Nephron (organoid): ENCODE measurements at regions not wholly inside any gene's neighbourhood (a gene's known extent, or its start where the extent isn't known, plus 50 kb on each side); places are given as distances from the start of the nearest gene placed in this dataset.
"Not testable (repeated sequence)": the region's sequence is repeated elsewhere in the genome, so short reads cannot be mapped to it uniquely, and the experiment has no call there.

Source experiments
- H3K27ac Mint-ChIP-seq, 3 experiments: 2 replicates each; pipeline ENCODE4 v1.8.0; 2020; ENCODE audit warnings: mixed read lengths in 3 of 3, mild to moderate bottlenecking in 2 of 3, moderate library complexity in 1 of 3
- H3K27me3 Mint-ChIP-seq: 2 replicates; pipeline ENCODE4 v1.8.0; 2021; ENCODE audit warnings: low read depth, mild to moderate bottlenecking, moderate library complexity, mixed read lengths
- H3K36me3 Mint-ChIP-seq: 2 replicates; pipeline ENCODE4 v1.8.0; 2020; ENCODE audit warnings: low read depth, mixed read lengths
- H3K4me1 Mint-ChIP-seq: 2 replicates; pipeline ENCODE4 v1.8.0; 2020; ENCODE audit warnings: mixed read lengths
- H3K4me3 Mint-ChIP-seq, 3 experiments: 2 replicates each; pipeline ENCODE4 v1.8.0; 2020; ENCODE audit warnings: mild to moderate bottlenecking in 3 of 3, mixed read lengths in 3 of 3, moderate library complexity in 2 of 3
- H3K9me3 Mint-ChIP-seq: 2 replicates; pipeline ENCODE4 v1.8.0; 2020; ENCODE audit warnings: mixed read lengths
- TF ChIP-seq, protein P1 (sequence below), 3 experiments: fragments of 200-600 bp; sonication (generic); IDR thresholded peaks; one replicate each; pipeline ENCODE4 v1.5.0; 2021; ENCODE audit warnings: antibody characterized with exemption in 3 of 3; ENCODE audit not compliant: unreplicated experiment in 3 of 3

DNA sequence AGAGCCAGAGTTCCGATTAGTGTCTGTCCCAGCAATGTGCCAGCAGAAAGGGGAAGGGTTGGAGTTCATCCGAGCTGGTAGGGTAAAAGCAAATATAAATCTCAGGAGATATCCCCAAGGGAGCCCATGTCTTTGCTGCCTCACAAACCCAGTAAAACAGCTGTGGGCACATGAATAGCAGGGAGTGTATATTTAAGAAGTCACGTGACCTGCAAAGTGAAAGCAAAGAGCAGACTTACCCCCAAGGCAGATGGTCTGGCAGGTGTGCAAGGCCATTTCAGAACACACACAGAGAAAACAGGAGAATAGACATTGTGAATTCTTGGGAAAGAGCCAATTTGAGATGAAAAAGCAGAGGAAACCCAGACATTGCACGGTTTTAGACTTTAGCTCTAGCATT lies 653.4 kb downstream of the TGIF2LX start:
- H3K9me3 Mint-ChIP-seq, H3K27ac Mint-ChIP-seq: not testable (repeated sequence)

DNA sequence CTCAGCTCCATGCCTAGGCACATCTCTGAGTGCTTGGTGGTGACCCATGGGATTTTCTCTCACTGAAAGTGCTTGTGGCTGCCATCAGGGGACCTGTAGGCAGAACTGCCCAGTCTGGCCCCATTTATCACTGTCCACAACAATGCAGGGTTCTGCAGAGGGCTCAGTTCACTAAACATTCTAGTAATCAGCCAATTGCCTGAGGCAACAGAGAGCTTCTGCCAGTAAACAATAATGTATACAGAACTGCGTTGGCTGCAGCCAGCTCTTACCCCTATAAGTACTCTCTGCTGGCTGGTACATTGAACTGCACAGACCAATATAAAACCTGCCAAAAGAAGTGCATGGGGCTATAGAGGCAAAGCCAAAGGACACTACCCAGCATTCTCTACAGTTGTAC lies 680.2 kb downstream of the TGIF2LX start:
- not testable (repeated sequence) for H3K9me3 Mint-ChIP-seq, H3K36me3 Mint-ChIP-seq, H3K27ac Mint-ChIP-seq, H3K4me3 Mint-ChIP-seq, H3K4me1 Mint-ChIP-seq, H3K27me3 Mint-ChIP-seq

More for the DNA sequence above, 653.4 kb downstream of the TGIF2LX start:
- not testable (repeated sequence) for H3K4me3 Mint-ChIP-seq, H3K4me1 Mint-ChIP-seq, H3K36me3 Mint-ChIP-seq, H3K27me3 Mint-ChIP-seq

GRCh38 chrX:90605736-90606135 lies 684.0 kb downstream of the TGIF2LX start:
- not testable (repeated sequence) for H3K9me3 Mint-ChIP-seq, H3K4me3 Mint-ChIP-seq, H3K4me1 Mint-ChIP-seq, H3K36me3 Mint-ChIP-seq, H3K27me3 Mint-ChIP-seq
- H3K27ac Mint-ChIP-seq: peak overlapping the region in 2 of 3 experiments; percentile 35 to 48

- no peaks in the 10 kb centered on the region for H3K4me1 Mint-ChIP-seq
Observed at GRCh38 chrX:90617710-90618325, 696.1 kb downstream of the TGIF2LX start.

GRCh38 chrX:90665161-90665560 lies 743.5 kb downstream of the TGIF2LX start:
- not testable (repeated sequence) for H3K36me3 Mint-ChIP-seq, H3K9me3 Mint-ChIP-seq, H3K4me1 Mint-ChIP-seq, H3K27me3 Mint-ChIP-seq, H3K4me3 Mint-ChIP-seq
- H3K27ac Mint-ChIP-seq: peak overlapping the region in 1 of 3 experiments; percentile 51

More at GRCh38 chrX:90617710-90618325, 696.1 kb downstream of the TGIF2LX start:
- TF ChIP-seq, protein P1, sequence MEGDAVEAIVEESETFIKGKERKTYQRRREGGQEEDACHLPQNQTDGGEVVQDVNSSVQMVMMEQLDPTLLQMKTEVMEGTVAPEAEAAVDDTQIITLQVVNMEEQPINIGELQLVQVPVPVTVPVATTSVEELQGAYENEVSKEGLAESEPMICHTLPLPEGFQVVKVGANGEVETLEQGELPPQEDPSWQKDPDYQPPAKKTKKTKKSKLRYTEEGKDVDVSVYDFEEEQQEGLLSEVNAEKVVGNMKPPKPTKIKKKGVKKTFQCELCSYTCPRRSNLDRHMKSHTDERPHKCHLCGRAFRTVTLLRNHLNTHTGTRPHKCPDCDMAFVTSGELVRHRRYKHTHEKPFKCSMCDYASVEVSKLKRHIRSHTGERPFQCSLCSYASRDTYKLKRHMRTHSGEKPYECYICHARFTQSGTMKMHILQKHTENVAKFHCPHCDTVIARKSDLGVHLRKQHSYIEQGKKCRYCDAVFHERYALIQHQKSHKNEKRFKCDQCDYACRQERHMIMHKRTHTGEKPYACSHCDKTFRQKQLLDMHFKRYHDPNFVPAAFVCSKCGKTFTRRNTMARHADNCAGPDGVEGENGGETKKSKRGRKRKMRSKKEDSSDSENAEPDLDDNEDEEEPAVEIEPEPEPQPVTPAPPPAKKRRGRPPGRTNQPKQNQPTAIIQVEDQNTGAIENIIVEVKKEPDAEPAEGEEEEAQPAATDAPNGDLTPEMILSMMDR (IDR thresholded peaks at IDR 0.05; ENCODE audit: unreplicated experiment in 3 of 3): no peak
- no peak overlapping the region for H3K27ac Mint-ChIP-seq
- H3K27me3 Mint-ChIP-seq: no peaks in the 10 kb centered on the region
- no peak overlapping the region for H3K4me3 Mint-ChIP-seq
- no peaks in the 10 kb centered on the region for H3K9me3 Mint-ChIP-seq
- no peaks in the 10 kb centered on the region for H3K36me3 Mint-ChIP-seq

DNA sequence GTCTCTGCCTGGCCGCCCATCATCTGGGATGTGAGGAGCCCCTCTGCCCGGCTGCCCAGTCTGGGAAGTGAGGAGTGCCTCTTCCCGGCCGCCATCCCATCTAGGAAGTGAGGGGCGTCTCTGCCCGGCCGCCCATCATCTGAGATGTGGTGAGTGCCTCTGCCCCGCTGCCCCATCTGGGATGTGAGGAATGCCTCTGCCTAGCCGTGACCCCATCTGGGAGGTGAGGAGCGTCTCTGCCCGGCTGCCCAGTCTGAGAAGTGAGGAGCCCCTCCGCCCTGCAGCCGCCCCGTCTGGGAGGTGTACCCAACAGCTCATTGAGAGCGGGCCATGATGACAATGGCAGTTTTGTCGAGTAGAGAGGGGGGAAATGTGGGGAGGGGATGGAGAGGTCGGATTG lies 721.1 kb upstream of the PABPC5 start:
- not testable (repeated sequence) for H3K4me1 Mint-ChIP-seq, H3K4me3 Mint-ChIP-seq, H3K27ac Mint-ChIP-seq, H3K36me3 Mint-ChIP-seq, H3K27me3 Mint-ChIP-seq, H3K9me3 Mint-ChIP-seq

- H3K4me3 Mint-ChIP-seq, H3K27ac Mint-ChIP-seq, H3K27me3 Mint-ChIP-seq, H3K9me3 Mint-ChIP-seq, H3K36me3 Mint-ChIP-seq, H3K4me1 Mint-ChIP-seq: not testable (repeated sequence)
Observed at GRCh38 chrX:90737555-90737954, 697.1 kb upstream of the PABPC5 start.

- not testable (repeated sequence) for H3K36me3 Mint-ChIP-seq, H3K9me3 Mint-ChIP-seq, H3K27me3 Mint-ChIP-seq, H3K27ac Mint-ChIP-seq, H3K4me3 Mint-ChIP-seq, H3K4me1 Mint-ChIP-seq
Observed at GRCh38 chrX:90757619-90758018, 677.0 kb upstream of the PABPC5 start.

- H3K9me3 Mint-ChIP-seq, H3K27me3 Mint-ChIP-seq, H3K27ac Mint-ChIP-seq, H3K4me1 Mint-ChIP-seq, H3K4me3 Mint-ChIP-seq, H3K36me3 Mint-ChIP-seq: not testable (repeated sequence)
Observed at GRCh38 chrX:90765482-90765881, 669.2 kb upstream of the PABPC5 start.

- H3K36me3 Mint-ChIP-seq, H3K27ac Mint-ChIP-seq, H3K27me3 Mint-ChIP-seq: not testable (repeated sequence)
Observed at GRCh38 chrX:90780286-90780789, 654.3 kb upstream of the PABPC5 start.

More at GRCh38 chrX:90780286-90780789, 654.3 kb upstream of the PABPC5 start:
- not testable (repeated sequence) for H3K9me3 Mint-ChIP-seq, H3K4me1 Mint-ChIP-seq, H3K4me3 Mint-ChIP-seq
